PC-3 (cell line): ENCODE measurements at regions not wholly inside any gene's neighbourhood (a gene's known extent, or its start where the extent isn't known, plus 50 kb on each side); places are given as distances from the start of the nearest gene placed in this dataset.

ENCODE experiments used
- CTCF ChIP-seq: fragments of 300-600 bp; sonication (generic); conservative IDR thresholded peaks from 2 replicates; pipeline ENCODE4 v1.5.1; 2017; ENCODE audit warnings: antibody characterized with exemption, low read depth, mild to moderate bottlenecking, low read length
- EZH2 ChIP-seq: fragments of 300-600 bp; sonication (generic); IDR thresholded peaks from one replicate; pipeline ENCODE4 v1.6.1; 2017; ENCODE audit warnings: antibody characterized with exemption, mild to moderate bottlenecking, low read length; ENCODE audit not compliant: unreplicated experiment
- EZH2phosphoT487 ChIP-seq: fragments of 300-600 bp; sonication (generic); IDR thresholded peaks from 2 replicates; pipeline ENCODE4 v1.6.1; 2018; ENCODE audit warnings: mild to moderate bottlenecking, antibody characterized with exemption, low read length, borderline replicate concordance

GRCh38 chr16:8005096-8005860, 585.0 kb downstream of the TMEM114 start:
- TF ChIP-seq CTCF (no peak), EZH2 (no peak), EZH2phosphoT487 (no peak)
